Bronchial epithelial cell (primary cell): ENCODE measurements at regions not wholly inside any gene's neighbourhood (a gene's known extent, or its start where the extent isn't known, plus 50 kb on each side); places are given as distances from the start of the nearest gene placed in this dataset.
"Not testable (repeated sequence)": the region's sequence is repeated elsewhere in the genome, so short reads cannot be mapped to it uniquely, and the experiment has no call there.

Source experiments
- DNase-seq: peaks from one replicate; pipeline ENCODE4 v3.0.0-alpha.2; 2010; ENCODE audit warnings: low read depth
- FAIRE-seq: peaks from 2 replicates; lab custom pipeline; 2011; peaks lifted over from hg19 to GRCh38; lab: Jason Lieb, UNC
- H3K27me3 ChIP-seq: 2 replicates; pipeline ENCODE4 v1.5.1; 2011; ENCODE audit warnings: low read length; ENCODE audit not compliant: control insufficient read depth, insufficient read depth
- H3K36me3 ChIP-seq: 2 replicates; pipeline ENCODE4 v1.5.1; 2011; ENCODE audit warnings: low read length; ENCODE audit not compliant: control insufficient read depth, insufficient read depth
- H3K4me3 ChIP-seq: 2 replicates; pipeline ENCODE4 v1.5.1; 2011; ENCODE audit warnings: mild to moderate bottlenecking, low read depth, low read length, control low read depth
- TF ChIP-seq, protein P1 (sequence below): IDR thresholded peaks from 2 replicates; pipeline ENCODE4 v1.5.1; 2011; ENCODE audit warnings: mild to moderate bottlenecking, moderate library complexity, low read length, control low read depth, inconsistent platforms; ENCODE audit not compliant: insufficient read depth, severe bottlenecking

DNA sequence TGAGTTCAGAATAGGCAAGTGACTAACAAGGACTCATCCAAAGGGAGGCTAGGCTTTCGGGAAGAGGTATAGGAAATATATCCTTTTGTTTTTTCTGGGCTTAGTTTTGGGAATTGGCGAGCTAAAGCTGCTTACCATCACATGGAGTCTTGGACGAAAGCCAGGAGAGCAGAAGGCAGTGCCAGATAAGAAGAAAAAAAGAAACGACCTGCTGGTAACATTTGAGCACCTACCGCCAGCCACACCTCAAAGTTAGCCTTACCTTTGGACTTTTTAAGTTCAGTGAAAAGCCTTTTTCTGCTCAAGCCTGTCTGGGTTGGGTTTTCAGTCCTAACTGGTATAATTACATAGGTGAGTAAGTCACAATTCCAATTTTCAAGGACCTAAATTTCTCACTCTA lies 85.1 kb upstream of the LCORL start:
- no peak overlapping the region for H3K4me3 ChIP-seq
- FAIRE-seq (no peak), DNase-seq (no peak)
- no peaks in the 10 kb centered on the region for H3K36me3 ChIP-seq
- TF ChIP-seq, protein P1, sequence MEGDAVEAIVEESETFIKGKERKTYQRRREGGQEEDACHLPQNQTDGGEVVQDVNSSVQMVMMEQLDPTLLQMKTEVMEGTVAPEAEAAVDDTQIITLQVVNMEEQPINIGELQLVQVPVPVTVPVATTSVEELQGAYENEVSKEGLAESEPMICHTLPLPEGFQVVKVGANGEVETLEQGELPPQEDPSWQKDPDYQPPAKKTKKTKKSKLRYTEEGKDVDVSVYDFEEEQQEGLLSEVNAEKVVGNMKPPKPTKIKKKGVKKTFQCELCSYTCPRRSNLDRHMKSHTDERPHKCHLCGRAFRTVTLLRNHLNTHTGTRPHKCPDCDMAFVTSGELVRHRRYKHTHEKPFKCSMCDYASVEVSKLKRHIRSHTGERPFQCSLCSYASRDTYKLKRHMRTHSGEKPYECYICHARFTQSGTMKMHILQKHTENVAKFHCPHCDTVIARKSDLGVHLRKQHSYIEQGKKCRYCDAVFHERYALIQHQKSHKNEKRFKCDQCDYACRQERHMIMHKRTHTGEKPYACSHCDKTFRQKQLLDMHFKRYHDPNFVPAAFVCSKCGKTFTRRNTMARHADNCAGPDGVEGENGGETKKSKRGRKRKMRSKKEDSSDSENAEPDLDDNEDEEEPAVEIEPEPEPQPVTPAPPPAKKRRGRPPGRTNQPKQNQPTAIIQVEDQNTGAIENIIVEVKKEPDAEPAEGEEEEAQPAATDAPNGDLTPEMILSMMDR = no peak
- no peaks in the 10 kb centered on the region for H3K27me3 ChIP-seq

DNA sequence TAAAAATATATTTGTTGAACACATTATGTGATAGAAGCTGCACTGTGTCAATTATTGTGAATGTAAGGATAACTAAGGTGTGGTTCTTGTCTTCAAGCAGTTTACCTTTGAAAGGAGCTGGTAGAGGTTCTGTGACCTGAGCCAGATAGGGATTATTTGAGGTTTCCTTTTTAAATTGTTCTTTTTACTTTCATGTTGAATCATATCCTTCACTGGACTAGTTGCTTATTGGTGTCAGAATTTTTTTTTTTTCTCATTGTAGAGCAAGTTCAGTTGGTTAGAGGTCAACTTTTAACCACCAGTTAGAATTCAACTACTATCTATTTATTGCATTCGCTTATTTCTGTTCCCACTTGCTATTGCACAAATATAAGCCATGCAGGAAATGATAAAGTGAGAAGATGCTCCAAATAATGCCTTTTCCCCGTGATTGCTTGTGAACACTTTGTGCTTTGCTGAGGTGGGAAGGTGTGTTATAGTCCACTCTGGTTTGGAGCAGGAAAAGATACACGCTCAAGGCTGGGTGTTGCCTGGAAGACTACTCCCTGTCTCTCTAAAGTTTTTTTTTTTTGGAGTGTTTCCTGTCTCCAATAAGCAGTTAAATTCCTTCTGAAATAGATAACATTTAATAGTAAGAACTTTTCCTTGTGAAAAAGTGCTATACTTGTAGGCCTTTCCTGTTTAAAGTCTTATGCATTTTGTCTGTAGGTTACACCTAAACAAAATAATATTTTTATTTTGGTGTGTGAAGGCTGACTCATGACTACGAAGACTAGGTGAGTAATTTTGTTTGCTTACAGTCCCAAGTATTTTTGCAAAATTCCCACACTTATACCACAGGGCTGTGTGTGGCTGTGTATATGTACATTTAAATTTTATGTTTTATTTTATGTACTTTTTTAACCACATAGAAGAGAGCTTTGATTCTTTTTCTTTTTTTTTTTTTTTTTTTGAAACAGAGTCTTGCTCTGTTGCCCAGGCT lies 83.8 kb upstream of the LCORL start:
- no peak for FAIRE-seq
- Histone ChIP-seq H3K4me3 (no peak overlapping the region), H3K36me3 (no peaks in the 10 kb centered on the region), H3K27me3 (no peaks in the 10 kb centered on the region)
- peak; percentile 65 for DNase-seq
- TF ChIP-seq, protein P1 = no peak

GRCh38 chr4:18103876-18104605 lies 82.5 kb upstream of the LCORL start:
- Histone ChIP-seq H3K4me3 (no peak overlapping the region), H3K27me3 (no peaks in the 10 kb centered on the region), H3K36me3 (no peaks in the 10 kb centered on the region)
- FAIRE-seq (no peak), DNase-seq (no peak)
- TF ChIP-seq, protein P1 = no peak

DNA sequence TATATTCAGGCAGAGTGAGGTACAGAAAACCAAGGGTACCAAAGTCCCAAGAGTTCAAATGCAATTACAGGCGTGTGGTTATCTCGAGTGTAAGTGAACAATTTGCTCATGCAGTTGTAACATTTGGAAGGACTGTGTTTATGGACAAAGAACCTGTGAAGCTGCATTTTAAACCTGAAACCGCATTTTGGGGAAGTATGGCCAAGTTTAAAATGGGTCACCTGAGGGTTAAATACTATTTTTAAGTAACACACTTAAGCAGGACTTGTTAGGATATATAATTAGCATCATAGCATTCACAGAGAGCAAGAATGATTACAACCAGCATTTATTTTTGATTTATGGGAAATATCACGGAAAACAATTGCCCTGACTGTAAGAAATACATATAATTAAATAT lies 79.1 kb upstream of the LCORL start:
- Histone ChIP-seq H3K4me3 (no peak overlapping the region), H3K36me3 (no peaks in the 10 kb centered on the region), H3K27me3 (no peaks in the 10 kb centered on the region)
- TF ChIP-seq, protein P1 = no peak
- FAIRE-seq = no peak
- DNase-seq = no peak

GRCh38 chr4:18090447-18090846 lies 68.9 kb upstream of the LCORL start:
- not testable (repeated sequence) for DNase-seq, FAIRE-seq, H3K27me3 ChIP-seq

DNA sequence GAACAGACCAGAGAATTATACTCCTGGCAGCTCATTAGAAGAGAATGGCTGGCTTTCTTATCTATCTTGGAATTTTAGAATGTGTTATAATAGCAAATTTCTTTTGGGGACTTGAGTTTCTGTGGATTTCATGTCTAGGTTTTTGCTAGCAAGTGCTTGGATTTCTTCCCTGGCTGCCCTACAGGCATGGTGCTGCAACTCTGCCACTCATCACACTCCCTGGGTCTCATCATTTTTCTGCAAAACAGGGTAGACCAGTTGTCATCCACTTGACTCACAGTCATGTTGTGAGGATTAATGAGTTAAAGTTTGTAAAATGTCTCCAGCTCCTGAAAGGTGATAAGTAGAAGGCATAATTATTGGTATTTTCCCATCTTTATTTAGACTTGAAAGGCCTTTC lies 60.7 kb upstream of the LCORL start:
- TF ChIP-seq, protein P1 = no peak

More at GRCh38 chr4:18090447-18090846, 68.9 kb upstream of the LCORL start:
- H3K36me3 ChIP-seq, H3K4me3 ChIP-seq: not testable (repeated sequence)

More for the DNA sequence above, 60.7 kb upstream of the LCORL start:
- peak; percentile 19 for DNase-seq
- FAIRE-seq = no peak
- no peaks in the 10 kb centered on the region for H3K36me3 ChIP-seq
- no peak overlapping the region for H3K4me3 ChIP-seq
- no peaks in the 10 kb centered on the region for H3K27me3 ChIP-seq
